ENCODE measurements at regions not wholly inside any gene's neighbourhood (a gene's known extent, or its start where the extent isn't known, plus 50 kb on each side); places are given as distances from the start of the nearest gene placed in this dataset.

GRCh38 chr9:107730666-107731065 is 241.1 kb upstream of the KLF4 start:
- ATAC-seq (replicated peaks in 1 of 4) = no peak
- no peaks in the 10 kb centered on the region for H3K27me3 Mint-ChIP-seq
- H3K9me3 Mint-ChIP-seq = peaks cover 2 to 11% (median 3%) of the 10 kb centered on the region in 3 donors
- no peaks in the 10 kb centered on the region for H3K27me3 ChIP-seq (replicated peaks in 1 of 2; ENCODE audit: control insufficient read depth in 2 of 2, extremely low read depth in 1 of 2, insufficient read depth in 2 of 2, low read length in 1 of 2)
- no peaks in the 10 kb centered on the region for H3K36me3 Mint-ChIP-seq
- no peaks in the 10 kb centered on the region for H3K9me3 ChIP-seq
- H3K27ac Mint-ChIP-seq = no peak overlapping the region
- no peak overlapping the region for H3K4me3 Mint-ChIP-seq
- DNase-seq = no peak
- H3K4me1 ChIP-seq (ENCODE audit: control insufficient read depth in 1 of 2, extremely low read depth in 1 of 2, insufficient read depth in 2 of 2, low read length in 2 of 2) = no peaks in the 10 kb centered on the region
- ChIA-PET POLR2A (no interaction called here), CTCF (no interaction called here)
- H3K36me3 ChIP-seq (ENCODE audit: control insufficient read depth in 2 of 2, extremely low read depth in 1 of 2, insufficient read depth in 1 of 2, low read length in 1 of 2) = no peaks in the 10 kb centered on the region
- H3K4me3 ChIP-seq (ENCODE audit: control insufficient read depth in 1 of 2, extremely low read depth in 1 of 2, low read length in 1 of 2) = no peak overlapping the region
- no peak overlapping the region for H3K27ac ChIP-seq (ENCODE audit: low read length)
- WGBS (ENCODE audit: insufficient coverage) = 75% methylated on average over 1 of the region's 1 CpG
- no peaks in the 10 kb centered on the region for H3K4me1 Mint-ChIP-seq

DNA sequence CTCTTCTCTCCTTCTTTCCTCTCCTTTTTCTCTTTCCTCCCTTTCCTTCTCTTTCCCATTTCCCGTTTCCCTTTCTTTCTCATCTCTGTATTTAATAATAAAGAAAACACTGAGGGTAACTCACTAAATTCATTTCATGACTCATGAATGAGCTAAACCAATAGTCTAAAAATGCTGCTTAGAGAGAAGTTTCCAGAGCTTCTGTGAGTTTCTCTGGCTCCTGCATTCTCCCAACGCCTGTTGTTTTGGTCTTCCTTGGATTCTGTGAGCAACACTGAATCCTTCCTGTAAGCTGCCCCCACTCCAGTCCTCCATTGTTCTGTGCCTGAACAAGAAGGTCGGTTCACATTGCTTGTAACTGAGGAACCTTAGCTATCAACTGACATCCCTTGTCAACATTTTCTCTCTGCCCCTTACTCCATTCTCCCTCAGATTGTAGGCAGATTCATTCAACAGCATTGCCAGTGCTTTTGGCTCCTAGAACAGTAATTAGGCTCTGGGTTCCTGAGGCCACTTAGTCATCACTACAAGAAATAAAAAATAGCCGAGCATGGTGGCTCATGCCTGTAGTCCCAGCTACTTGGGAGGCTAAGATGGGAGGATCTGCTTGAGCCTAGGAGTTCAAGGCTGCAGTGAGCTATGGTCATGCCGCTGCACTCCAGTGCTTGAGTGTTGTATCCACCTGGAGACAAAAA is 237.7 kb upstream of the KLF4 start:
- Histone ChIP-seq H3K4me1 (ENCODE audit: control insufficient read depth in 1 of 2, extremely low read depth in 1 of 2, insufficient read depth in 2 of 2, low read length in 2 of 2) (no peaks in the 10 kb centered on the region), H3K27ac (ENCODE audit: low read length) (no peak overlapping the region), H3K9me3 (no peaks in the 10 kb centered on the region), H3K4me3 (ENCODE audit: control insufficient read depth in 1 of 2, extremely low read depth in 1 of 2, low read length in 1 of 2) (no peak overlapping the region), H3K36me3 (ENCODE audit: control insufficient read depth in 2 of 2, extremely low read depth in 1 of 2, insufficient read depth in 1 of 2, low read length in 1 of 2) (no peaks in the 10 kb centered on the region), H3K27me3 (replicated peaks in 1 of 2; ENCODE audit: control insufficient read depth in 2 of 2, extremely low read depth in 1 of 2, insufficient read depth in 2 of 2, low read length in 1 of 2) (no peaks in the 10 kb centered on the region)
- Mint-ChIP-seq H3K4me1 (no peaks in the 10 kb centered on the region), H3K27ac (no peak overlapping the region), H3K36me3 (no peaks in the 10 kb centered on the region), H3K9me3 (peaks cover 2 to 15% (median 14%) of the 10 kb centered on the region in 3 donors), H3K4me3 (no peak overlapping the region), H3K27me3 (no peaks in the 10 kb centered on the region)
- DNase-seq = no peak
- no peak for ATAC-seq (replicated peaks in 1 of 4)
- 75% methylated on average over 3 of the region's 5 CpGs for WGBS (ENCODE audit: insufficient coverage)
- ChIA-PET CTCF (no interaction called here), POLR2A (no interaction called here)

DNA sequence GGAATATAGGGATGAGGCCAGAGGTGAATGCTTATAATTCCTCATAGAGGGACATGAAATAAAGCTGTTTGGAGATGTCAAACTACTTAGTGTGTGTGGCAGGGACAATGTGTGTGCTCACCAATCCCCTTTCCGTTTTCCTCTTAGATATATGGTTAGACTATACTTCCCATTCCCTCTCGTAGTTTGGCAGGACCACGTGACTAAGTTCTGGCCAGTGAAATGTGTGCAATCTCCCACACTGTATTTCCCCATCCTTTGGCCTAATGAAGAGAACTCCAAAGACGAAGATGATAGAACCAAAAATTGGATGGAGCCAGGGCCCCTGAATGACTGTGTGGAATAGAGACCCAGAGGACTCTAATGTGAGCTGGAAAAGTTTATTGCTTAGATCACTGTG is 233.4 kb upstream of the KLF4 start:
- ChIA-PET CTCF (interaction anchor here in 1 of 2 donors (0.6 kb wide), 1 partner anchor 67 kb away, joined by 3 read pairs; no protein-coding TSS in a partner anchor), POLR2A (no interaction called here)
- peaks cover 0 to 12% (median 11%) of the 10 kb centered on the region in 3 donors for H3K9me3 Mint-ChIP-seq
- H3K36me3 Mint-ChIP-seq = no peaks in the 10 kb centered on the region
- H3K27me3 Mint-ChIP-seq = no peaks in the 10 kb centered on the region
- 17% methylated on average over 1 of the region's 4 CpGs for WGBS (ENCODE audit: insufficient coverage)
- H3K4me3 Mint-ChIP-seq = no peak overlapping the region
- H3K4me3 ChIP-seq (ENCODE audit: control insufficient read depth in 1 of 2, extremely low read depth in 1 of 2, low read length in 1 of 2) = no peak overlapping the region
- no peak for ATAC-seq (replicated peaks in 1 of 4)
- no peaks in the 10 kb centered on the region for H3K4me1 Mint-ChIP-seq
- no peak overlapping the region for H3K27ac Mint-ChIP-seq
- no peak overlapping the region for H3K27ac ChIP-seq (ENCODE audit: low read length)
- H3K36me3 ChIP-seq (ENCODE audit: control insufficient read depth in 2 of 2, extremely low read depth in 1 of 2, insufficient read depth in 1 of 2, low read length in 1 of 2) = no peaks in the 10 kb centered on the region
- no peak for DNase-seq
- no peaks in the 10 kb centered on the region for H3K4me1 ChIP-seq (ENCODE audit: control insufficient read depth in 1 of 2, extremely low read depth in 1 of 2, insufficient read depth in 2 of 2, low read length in 2 of 2)
- no peaks in the 10 kb centered on the region for H3K27me3 ChIP-seq (replicated peaks in 1 of 2; ENCODE audit: control insufficient read depth in 2 of 2, extremely low read depth in 1 of 2, insufficient read depth in 2 of 2, low read length in 1 of 2)
- no peaks in the 10 kb centered on the region for H3K9me3 ChIP-seq

DNA sequence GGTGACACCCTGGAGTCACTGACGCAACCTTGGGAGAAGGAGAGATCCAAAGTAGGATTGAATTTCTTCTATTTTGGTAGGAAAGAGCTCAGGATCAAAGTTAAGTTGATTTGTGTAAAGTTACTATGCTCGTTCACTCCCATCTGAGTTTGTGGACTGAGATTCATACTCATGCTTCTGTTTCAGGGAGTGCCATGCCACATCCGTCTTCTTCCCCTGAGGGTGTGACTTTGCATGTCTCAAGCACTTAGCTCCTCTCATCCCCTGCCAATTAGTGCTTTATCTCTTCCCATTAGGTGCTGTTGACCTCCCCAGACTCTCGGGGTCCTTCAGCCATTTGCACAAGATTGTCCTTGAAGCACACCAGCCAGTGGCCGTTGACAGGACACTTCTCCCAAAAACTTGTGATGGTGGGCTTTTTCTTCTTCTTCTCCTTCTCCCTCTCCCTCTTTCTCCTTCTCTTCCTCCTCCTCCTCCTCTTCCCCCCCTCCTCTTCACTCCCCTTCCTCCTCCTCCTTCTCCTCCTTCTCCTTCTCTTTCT is 232.2 kb upstream of the KLF4 start:
- no peak overlapping the region for H3K27ac Mint-ChIP-seq
- Histone ChIP-seq H3K27me3 (replicated peaks in 1 of 2; ENCODE audit: control insufficient read depth in 2 of 2, extremely low read depth in 1 of 2, insufficient read depth in 2 of 2, low read length in 1 of 2) (no peaks in the 10 kb centered on the region), H3K9me3 (no peaks in the 10 kb centered on the region), H3K27ac (ENCODE audit: low read length) (no peak overlapping the region), H3K4me1 (ENCODE audit: control insufficient read depth in 1 of 2, extremely low read depth in 1 of 2, insufficient read depth in 2 of 2, low read length in 2 of 2) (no peaks in the 10 kb centered on the region), H3K36me3 (ENCODE audit: control insufficient read depth in 2 of 2, extremely low read depth in 1 of 2, insufficient read depth in 1 of 2, low read length in 1 of 2) (no peaks in the 10 kb centered on the region), H3K4me3 (ENCODE audit: control insufficient read depth in 1 of 2, extremely low read depth in 1 of 2, low read length in 1 of 2) (no peak overlapping the region)
- H3K36me3 Mint-ChIP-seq = no peaks in the 10 kb centered on the region
- no peak overlapping the region for H3K4me3 Mint-ChIP-seq
- H3K27me3 Mint-ChIP-seq = no peaks in the 10 kb centered on the region
- no peak for ATAC-seq (replicated peaks in 1 of 4)
- POLR2A ChIA-PET = no interaction called here
- H3K9me3 Mint-ChIP-seq = peaks cover 0 to 12% (median 7%) of the 10 kb centered on the region in 3 donors
- CTCF ChIA-PET = no interaction called here
- 50% methylated on average over 3 of the region's 5 CpGs for WGBS (ENCODE audit: insufficient coverage)
- H3K4me1 Mint-ChIP-seq = no peaks in the 10 kb centered on the region
- no peak for DNase-seq

DNA sequence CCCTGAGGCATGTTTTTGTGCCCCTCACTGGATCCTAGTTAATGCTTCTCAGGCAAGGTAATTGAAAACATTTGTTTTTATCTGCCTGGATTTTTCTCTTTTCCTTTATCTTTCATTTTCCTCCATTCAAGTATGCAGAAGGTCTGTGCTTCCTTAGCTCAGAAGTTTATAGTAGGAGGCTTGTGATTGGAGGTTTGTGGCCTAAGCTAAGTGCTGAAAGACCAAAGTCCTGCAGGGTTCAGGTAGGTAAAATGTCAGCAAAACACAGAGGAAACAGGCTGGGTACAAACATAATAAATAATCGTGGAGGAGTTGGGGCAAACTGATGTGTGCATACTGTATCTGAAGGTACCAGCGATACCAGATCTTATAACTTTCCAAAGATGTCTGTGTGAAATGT is 230.9 kb upstream of the KLF4 start:
- 64% methylated on average over 2 of the region's 2 CpGs for WGBS (ENCODE audit: insufficient coverage)
- H3K27me3 ChIP-seq (replicated peaks in 1 of 2; ENCODE audit: control insufficient read depth in 2 of 2, extremely low read depth in 1 of 2, insufficient read depth in 2 of 2, low read length in 1 of 2) = no peaks in the 10 kb centered on the region
- H3K4me3 ChIP-seq (ENCODE audit: control insufficient read depth in 1 of 2, extremely low read depth in 1 of 2, low read length in 1 of 2) = no peak overlapping the region
- H3K27ac Mint-ChIP-seq = no peak overlapping the region
- peaks cover 0 to 12% (median 4%) of the 10 kb centered on the region in 3 donors for H3K9me3 Mint-ChIP-seq
- H3K4me1 Mint-ChIP-seq = no peaks in the 10 kb centered on the region
- ChIA-PET CTCF (no interaction called here), POLR2A (no interaction called here)
- H3K4me1 ChIP-seq (ENCODE audit: control insufficient read depth in 1 of 2, extremely low read depth in 1 of 2, insufficient read depth in 2 of 2, low read length in 2 of 2) = no peaks in the 10 kb centered on the region
- H3K27ac ChIP-seq (ENCODE audit: low read length) = no peak overlapping the region
- DNase-seq (no peak), ATAC-seq (replicated peaks in 1 of 4) (no peak)
- H3K9me3 ChIP-seq = no peaks in the 10 kb centered on the region
- no peak overlapping the region for H3K4me3 Mint-ChIP-seq
- H3K36me3 ChIP-seq (ENCODE audit: control insufficient read depth in 2 of 2, extremely low read depth in 1 of 2, insufficient read depth in 1 of 2, low read length in 1 of 2) = no peaks in the 10 kb centered on the region
- H3K36me3 Mint-ChIP-seq = no peaks in the 10 kb centered on the region
- H3K27me3 Mint-ChIP-seq = no peaks in the 10 kb centered on the region

DNA sequence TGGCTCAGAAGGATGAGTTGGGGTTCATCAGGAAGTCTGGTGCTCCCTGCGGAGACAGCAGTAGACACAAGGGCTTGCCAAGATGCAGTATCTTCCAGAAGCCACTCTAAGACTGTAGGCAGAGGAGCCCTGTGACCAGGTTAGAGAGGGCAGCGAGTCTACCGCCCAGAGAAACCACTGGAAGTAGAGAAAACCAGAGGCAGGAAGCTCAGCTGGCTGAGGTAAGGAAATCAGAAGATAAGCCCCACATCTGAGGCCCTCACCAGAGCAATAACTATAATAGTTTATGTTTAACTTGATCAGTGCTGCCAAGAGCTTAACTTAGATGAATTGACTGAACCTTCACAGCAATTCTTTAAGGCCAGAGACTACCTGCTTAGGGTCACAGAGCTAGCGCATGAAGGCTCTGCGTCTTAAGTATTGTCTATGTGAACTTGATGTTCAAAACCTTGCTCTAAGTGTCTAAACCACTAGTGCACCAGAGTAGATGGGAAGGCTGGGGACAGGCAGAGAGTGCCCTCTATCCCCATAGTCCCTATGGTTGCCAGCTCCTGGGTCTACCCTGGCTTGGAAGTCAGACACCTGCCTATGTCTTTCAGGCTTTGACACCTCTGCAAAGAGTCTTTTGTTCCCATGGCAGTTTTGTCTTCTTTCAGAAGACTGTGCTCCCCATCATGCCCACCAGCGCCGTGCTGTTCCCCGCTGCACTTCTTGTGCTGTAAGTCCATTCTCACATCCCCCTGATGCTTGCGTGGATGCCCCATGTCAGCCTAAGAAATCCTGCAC is 228.2 kb upstream of the KLF4 start:
- H3K27me3 ChIP-seq (replicated peaks in 1 of 2; ENCODE audit: control insufficient read depth in 2 of 2, extremely low read depth in 1 of 2, insufficient read depth in 2 of 2, low read length in 1 of 2) = no peaks in the 10 kb centered on the region
- peaks cover 0 to 4% (median 3%) of the 10 kb centered on the region in 3 donors for H3K9me3 Mint-ChIP-seq
- no peak overlapping the region for H3K27ac Mint-ChIP-seq
- no peaks in the 10 kb centered on the region for H3K36me3 Mint-ChIP-seq
- no peaks in the 10 kb centered on the region for H3K36me3 ChIP-seq (ENCODE audit: control insufficient read depth in 2 of 2, extremely low read depth in 1 of 2, insufficient read depth in 1 of 2, low read length in 1 of 2)
- peaks cover 0 to 4% of the 10 kb centered on the region in 2 donors for H3K27me3 Mint-ChIP-seq
- ChIA-PET POLR2A (no interaction called here), CTCF (no interaction called here)
- no peak for ATAC-seq (replicated peaks in 1 of 4)
- 82% methylated on average over 5 of the region's 9 CpGs for WGBS (ENCODE audit: insufficient coverage)
- no peak for DNase-seq
- H3K4me3 Mint-ChIP-seq = no peak overlapping the region
- H3K4me1 Mint-ChIP-seq = no peaks in the 10 kb centered on the region
- no peak overlapping the region for H3K4me3 ChIP-seq (ENCODE audit: control insufficient read depth in 1 of 2, extremely low read depth in 1 of 2, low read length in 1 of 2)
- H3K4me1 ChIP-seq (ENCODE audit: control insufficient read depth in 1 of 2, extremely low read depth in 1 of 2, insufficient read depth in 2 of 2, low read length in 2 of 2) = no peaks in the 10 kb centered on the region
- H3K27ac ChIP-seq (ENCODE audit: low read length) = no peak overlapping the region
- no peaks in the 10 kb centered on the region for H3K9me3 ChIP-seq
